GM12892 (cell line): ENCODE measurements at regions not wholly inside any gene's neighbourhood (a gene's known extent, or its start where the extent isn't known, plus 50 kb on each side); places are given as distances from the start of the nearest gene placed in this dataset.

Experiments
- POLR2A ChIP-seq: IDR thresholded peaks from 2 replicates; pipeline ENCODE4 v1.6.1; 2011; ENCODE audit warnings: low read depth, low read length, control low read depth
- POLR2AphosphoS5 ChIP-seq: IDR thresholded peaks from 2 replicates; pipeline ENCODE4 v1.6.1; 2011; ENCODE audit warnings: low read depth, low read length, control low read depth
- TAF1 ChIP-seq: IDR thresholded peaks from 2 replicates; pipeline ENCODE4 v1.6.1; 2011; ENCODE audit warnings: low read depth, mild to moderate bottlenecking, control low read depth, low read length, borderline replicate concordance

DNA sequence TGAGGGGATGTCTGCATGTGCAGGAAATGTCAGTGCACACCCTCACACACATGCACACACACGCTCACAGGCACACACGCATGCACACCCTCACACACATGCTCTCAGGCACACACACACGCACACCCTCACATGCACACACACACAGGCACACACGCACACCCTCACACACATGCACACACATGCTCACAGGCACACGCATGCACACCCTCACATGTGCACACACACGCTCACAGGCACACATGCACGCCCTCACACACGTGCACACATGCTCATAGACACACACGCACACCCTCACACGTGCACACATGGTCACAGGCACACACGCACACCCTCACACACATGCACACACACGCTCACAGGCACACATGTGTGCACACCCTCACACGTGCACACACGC lies 77.6 kb upstream of the ZNF469 start:
- TF ChIP-seq POLR2A (no peak), TAF1 (no peak), POLR2AphosphoS5 (no peak)
